T-helper 1 cell (primary cell): ENCODE measurements at regions not wholly inside any gene's neighbourhood (a gene's known extent, or its start where the extent isn't known, plus 50 kb on each side); places are given as distances from the start of the nearest gene placed in this dataset.

ENCODE experiments used
- DNase-seq, 5 donors: peaks; one replicate each; pipeline ENCODE4 v3.0.0-alpha.2; 2012 to 2020

DNA sequence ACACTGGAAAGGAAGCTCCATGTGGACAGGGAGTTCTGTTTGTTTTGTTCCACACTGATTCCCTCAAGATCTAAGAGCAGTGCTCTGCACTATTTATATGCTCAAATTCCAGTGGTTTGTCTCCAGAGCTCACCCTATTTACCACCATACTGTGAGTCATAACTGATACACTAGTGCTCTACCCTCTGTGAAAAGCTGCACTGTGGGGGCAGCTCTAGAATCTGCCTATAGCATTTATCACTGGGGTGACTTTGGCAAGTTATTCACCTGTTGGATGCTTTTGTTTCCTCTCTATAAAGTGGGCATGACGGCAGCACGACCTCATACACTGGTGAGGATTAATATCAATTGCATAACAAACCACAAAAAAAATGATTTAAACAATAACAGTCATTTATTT lies 307.8 kb downstream of the NR2F1-AS1 start:
- DNase-seq = no peak

- DNase-seq = no peak
These were observed 308.9 kb downstream of the NR2F1-AS1 start for GRCh38 chr5:93272108-93272507.

GRCh38 chr5:93267736-93268135 lies 313.3 kb downstream of the NR2F1-AS1 start:
- DNase-seq = no peak

DNA sequence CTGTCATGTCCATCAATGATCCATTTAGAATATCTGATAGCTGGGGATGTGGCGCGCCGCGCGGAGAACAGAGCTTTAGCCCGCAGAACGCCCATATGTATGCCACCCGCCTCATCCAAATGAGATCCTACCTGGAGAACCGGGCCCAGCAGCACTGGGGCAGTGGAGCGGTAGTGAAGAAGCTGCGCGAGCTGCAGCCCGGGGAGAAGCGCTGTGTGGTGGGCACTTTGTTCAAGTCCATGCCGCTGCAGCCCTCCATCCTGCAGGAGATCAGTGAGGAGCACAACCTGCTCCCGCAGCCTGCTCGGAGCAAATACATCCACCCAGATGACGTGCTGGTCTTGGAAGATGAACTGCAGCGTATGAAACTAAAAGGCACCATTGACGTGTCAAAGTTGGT lies 313.7 kb downstream of the NR2F1-AS1 start:
- DNase-seq = no peak

DNA sequence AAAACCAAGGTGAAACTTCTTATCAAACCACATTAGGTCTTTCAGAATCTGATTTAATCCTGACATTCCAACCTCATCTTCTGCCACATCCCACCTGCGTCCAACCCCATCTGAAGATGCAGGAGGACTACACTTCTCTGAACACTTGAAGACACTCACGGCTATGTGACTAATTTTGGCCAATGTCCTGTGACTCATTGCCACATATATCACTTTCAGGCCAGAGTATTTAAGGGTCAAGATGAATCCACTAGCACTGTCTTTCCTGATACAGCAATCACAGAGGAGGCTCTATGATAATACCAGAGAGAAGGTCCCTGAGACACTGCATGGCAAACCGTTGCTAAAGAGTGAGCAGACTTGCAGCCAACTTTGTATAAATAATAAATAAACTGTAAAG lies 323.4 kb downstream of the NR2F1-AS1 start:
- DNase-seq = no peak

DNA sequence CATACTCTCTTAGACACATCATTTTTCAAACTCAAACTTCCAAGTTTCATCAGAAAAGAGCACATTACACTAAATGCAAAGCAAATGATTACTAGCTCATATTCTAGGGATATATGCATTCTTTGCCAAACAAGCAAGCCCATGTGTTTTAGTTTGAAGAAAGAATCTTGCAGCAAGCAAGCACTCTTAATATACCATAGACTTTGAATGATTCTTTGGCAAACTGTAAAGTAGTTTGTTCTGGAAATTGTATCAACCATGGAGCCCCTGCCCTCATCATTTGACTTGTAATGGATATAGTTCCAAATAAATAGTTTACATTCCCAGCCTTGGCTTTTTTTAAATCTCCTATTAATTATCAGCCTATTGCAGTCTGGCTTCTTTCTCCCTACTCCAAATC lies 325.2 kb downstream of the NR2F1-AS1 start:
- DNase-seq = no peak

DNA sequence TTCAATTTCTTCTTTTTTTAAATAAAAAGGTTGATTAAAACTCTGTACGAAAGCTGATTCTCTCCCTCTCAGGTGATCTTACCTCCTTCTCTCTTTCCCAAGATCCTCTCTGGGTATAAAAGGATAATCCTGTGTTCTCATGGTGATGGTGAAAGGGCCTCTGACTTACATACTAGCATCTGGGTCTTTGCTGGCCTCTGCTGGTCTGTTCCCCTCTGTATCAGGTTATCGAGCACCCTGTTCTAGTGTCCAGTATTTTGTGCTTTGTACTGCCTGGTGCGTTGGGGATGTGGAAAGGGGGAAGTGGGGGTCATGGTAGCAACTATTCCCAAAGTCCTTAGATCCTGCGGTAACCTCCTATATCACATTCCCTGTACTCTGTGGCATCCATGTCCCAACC lies 328.9 kb downstream of the NR2F1-AS1 start:
- DNase-seq = no peak

DNA sequence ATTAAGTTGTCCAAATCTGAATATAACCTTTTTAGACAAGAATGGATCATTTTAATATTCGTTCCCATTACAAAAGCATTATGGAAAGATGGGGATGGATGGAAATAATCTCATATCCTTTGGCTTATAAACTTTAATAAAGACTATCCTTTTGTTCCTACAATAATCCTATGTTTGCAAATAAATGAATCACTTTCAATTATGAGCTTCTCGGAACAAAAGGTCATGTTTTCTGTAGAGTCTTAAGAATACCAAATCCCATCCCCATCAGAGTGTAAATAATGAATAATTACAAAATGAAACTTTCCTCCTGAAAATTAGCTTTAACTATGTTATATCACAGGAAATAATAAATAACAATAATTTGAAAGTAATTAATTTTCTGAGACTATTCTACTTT lies 329.7 kb downstream of the NR2F1-AS1 start:
- DNase-seq = no peak

- DNase-seq = no peak
These were observed 330.6 kb downstream of the NR2F1-AS1 start for GRCh38 chr5:93250424-93250823.

DNA sequence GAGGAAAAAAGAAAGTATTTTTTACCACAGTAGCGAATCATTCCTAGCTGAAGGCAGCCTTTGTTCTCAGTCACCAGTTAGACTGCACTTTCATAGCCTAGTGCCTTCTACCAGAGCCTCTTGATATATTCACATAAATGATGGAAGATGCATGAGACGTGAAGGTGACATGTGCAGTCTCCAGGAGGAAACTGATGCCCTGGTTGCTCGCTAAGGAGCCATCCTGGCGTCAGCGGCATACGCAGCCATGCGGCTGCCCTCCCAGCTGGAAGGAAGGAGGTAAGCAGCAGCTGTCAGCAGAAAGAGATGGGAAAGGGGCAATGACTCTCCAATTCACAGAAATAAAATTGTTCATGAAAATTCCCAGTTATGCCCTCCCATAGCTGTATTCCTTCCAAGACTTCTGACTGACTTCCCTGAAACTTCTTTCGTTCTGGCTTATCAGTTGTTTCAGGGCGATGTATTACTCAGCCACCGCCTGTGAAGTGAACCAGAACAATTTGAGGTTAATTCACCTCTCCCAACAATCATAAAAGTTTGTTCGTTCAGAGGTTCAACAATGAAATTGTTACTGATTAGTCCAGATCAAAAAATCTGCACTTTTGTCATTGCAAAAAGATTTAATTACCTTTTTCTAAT lies 331.2 kb downstream of the NR2F1-AS1 start:
- DNase-seq = no peak

GRCh38 chr5:93247105-93247504 lies 333.9 kb downstream of the NR2F1-AS1 start:
- no peak for DNase-seq

DNA sequence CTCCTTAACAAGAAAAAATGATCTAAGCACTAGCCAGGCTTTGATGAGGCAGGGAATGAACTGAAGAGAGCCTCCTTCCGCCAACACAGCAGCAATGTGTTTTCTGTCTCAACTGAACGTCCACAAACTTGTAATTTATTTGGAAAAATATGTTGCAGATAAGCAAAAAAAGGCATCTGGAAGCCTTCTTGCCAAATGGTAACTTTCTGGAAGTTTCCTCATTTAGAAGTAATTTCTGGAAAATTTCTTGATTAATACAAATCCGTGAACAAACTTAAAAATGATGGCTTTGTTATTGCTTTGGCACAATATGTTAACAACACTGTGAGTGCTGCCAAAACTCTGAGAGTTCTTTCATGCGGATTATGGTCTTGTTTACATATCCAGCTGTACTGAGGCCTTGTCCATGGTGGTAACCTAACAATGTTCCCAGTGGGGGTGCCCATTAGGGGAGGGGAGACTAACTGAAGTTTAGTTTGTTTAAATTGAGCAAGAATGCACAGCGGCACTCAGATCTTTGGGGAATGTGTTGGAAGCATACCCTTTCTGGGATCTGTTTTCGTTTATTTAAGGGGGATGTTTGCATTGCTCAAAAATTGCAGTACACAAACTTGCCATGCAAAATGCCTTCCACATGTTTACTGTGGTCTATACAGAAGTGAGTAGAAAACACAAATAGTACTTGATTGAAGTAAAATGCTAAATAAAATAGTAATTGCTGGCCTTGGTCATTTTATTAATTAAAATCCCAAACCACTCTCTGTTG lies 334.7 kb downstream of the NR2F1-AS1 start:
- DNase-seq = no peak

GRCh38 chr5:93245226-93245625 lies 335.8 kb downstream of the NR2F1-AS1 start:
- DNase-seq = no peak

DNA sequence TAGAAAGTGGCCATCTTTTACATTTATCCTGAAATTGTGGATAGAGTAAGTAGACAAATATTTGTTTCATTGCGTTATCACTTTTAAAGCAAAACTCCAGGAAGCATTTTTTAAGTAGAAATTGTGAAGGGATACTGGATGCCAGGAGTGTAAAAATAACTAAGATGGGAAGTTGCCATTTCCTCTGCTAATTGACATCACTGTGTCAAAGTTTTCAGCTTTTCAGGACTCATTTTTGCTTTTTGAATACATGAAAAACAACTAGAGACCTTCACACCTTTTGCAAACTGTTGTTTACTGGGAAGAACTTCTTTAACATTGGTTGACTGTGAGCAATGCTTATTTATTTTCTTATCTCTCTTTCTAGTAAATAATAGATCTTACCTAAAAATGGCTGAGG lies 337.5 kb downstream of the NR2F1-AS1 start:
- DNase-seq = no peak

- no peak for DNase-seq
These were observed 340.7 kb downstream of the NR2F1-AS1 start for GRCh38 chr5:93240228-93240834.

- DNase-seq = no peak
These were observed 344.1 kb downstream of the NR2F1-AS1 start for GRCh38 chr5:93236807-93237421.

- DNase-seq = no peak
These were observed 345.3 kb downstream of the NR2F1-AS1 start for GRCh38 chr5:93235761-93236160.

DNA sequence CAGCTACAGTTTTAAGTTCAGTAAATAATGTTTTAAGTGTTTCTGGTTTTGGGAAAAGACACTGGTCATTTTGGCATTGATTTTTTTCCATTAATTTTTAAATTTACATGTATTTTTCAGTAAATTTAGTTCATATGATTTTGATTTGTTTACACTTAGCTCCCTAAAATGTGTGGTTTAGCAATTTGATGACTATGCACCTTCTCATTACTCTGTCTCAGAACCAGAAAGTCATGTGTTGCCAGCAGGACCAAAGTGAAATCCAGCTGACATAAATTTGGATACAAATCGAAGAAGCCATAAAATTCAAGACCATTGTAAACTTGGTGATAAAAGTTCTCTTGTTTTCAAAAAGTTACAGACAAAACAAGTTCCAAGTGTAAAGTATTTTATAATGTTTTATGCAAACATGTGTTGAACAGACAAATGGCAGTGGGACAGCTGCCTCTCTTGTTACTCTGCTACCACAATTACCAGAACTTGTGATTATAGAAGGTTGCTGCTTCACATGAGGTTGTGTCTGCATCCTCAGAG lies 354.8 kb downstream of the NR2F1-AS1 start:
- no peak for DNase-seq

DNA sequence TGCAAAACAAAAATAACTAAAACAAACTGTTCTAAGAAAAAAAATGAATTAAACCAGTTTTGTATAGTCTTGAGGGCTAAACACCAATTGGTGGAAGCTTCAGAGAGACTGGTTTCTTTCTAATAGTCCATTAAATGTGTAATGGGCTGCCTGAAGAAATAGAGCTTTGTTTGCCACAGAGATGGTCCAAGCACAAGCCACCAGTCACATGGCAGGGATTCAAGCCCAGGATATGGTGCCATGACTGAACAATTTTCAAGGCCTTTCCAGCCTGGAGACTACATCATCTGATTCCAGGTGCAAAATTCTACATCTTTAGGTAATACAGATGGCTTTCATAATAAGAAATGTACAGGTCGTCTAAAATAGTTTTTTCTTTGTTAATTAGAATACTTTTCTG lies 355.3 kb downstream of the NR2F1-AS1 start:
- DNase-seq = no peak

DNA sequence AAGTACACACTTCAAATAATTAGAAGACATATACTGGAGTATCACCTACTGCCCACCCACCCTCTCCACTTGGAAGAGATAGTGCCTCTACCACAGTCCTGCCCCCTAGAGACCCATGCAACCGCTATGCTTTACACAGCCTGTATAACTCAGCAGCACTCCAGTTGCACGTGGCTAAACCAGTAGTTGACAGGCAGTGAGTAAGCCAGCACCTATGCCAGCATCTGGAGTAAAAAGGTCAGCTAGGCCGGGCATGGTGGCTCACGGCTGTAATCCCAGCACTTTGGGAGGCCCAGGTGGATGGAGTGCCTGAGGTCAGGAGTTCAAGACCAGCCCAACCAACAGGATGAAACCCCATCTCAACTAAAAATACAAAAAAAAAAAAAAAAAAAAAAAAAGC lies 356.4 kb downstream of the NR2F1-AS1 start:
- no peak for DNase-seq

DNA sequence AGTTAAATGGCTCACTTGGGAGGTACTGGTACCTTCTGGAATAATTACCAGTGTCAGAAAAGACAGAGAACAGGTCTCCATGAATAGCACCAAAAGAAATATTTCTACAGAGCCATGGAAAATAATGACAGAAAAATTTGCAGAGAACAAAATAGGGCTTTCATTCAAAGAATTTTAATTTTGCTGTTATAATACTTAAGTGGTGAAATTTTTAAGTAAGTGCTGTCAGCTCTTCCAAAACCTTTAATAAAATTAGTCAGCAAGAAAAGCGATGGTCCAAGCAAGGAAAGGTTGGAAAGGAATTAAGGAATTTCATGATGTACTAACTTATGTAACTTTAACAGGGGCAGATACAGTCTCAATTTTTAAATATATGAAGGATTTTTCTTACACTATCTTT lies 359.2 kb downstream of the NR2F1-AS1 start:
- DNase-seq = no peak

DNA sequence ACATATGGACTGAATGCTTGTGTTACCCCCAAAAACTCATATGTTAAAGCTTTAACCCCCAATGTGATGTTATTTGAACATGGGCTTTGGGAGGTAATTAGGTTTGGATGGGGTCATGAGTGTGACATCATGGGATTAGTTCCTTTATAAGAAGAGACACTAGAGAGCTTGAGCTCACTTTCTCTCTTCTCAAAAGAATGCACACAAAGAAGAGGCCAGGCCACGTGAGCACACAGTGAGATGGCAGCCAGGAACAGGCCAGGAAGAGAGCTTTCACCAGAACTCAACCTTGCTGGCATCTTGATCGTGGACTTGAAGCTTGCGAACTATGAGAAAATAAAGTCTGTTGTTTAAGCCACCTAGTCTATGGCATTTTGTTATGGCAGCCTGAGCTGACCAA lies 360.6 kb downstream of the NR2F1-AS1 start:
- DNase-seq = no peak

DNA sequence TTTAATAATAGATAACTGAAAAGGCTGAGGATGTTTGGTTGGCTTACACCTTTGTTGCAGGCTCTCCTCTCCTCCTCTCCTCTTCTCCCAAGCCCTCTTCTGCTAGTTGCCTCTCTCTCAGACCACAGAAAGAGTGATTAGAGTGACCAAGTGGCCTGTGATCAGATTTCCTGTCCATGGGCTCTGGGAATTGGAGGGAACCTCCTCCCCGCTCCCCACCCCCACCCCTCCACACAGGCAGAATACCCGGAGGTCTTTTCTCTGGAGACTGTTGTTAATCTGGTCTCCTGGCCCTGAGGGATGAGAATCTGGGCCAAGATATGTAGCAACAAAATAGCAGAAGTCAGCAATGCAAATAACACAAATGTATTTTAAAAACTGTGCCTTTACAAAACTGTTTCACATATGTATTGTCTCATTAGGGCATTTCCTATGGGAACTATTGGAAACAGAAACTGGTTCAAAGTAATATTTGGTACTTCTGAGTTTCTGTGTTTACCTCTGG lies 361.3 kb downstream of the NR2F1-AS1 start:
- no peak for DNase-seq
